Loucy (cell line): ENCODE measurements at regions not wholly inside any gene's neighbourhood (a gene's known extent, or its start where the extent isn't known, plus 50 kb on each side); places are given as distances from the start of the nearest gene placed in this dataset.

ENCODE experiments used
- H2AFZ ChIP-seq: fragments of 200-600 bp; sonication (generic); 2 replicates; pipeline ENCODE4 v1.6.0; 2016; ENCODE audit warnings: antibody characterized with exemption, mild to moderate bottlenecking, low read length, moderate library complexity
- H3F3A ChIP-seq: fragments of 200-600 bp; 2 replicates; pipeline ENCODE4 v1.6.0; 2016; ENCODE audit warnings: antibody characterized with exemption, low read depth, mild to moderate bottlenecking
- H3K27me3 ChIP-seq: fragments of 200-600 bp; sonication (generic); 2 replicates; pipeline ENCODE4 v1.6.1; 2014; ENCODE audit warnings: low read length, mild to moderate bottlenecking; ENCODE audit not compliant: insufficient read depth, poor library complexity, severe bottlenecking
- H3K36me3 ChIP-seq: fragments of 200-600 bp; sonication (generic); 2 replicates; pipeline ENCODE4 v1.6.1; 2016; ENCODE audit warnings: low read length; ENCODE audit not compliant: insufficient read depth
- H3K4me1 ChIP-seq: fragments of 200-600 bp; sonication (generic); 2 replicates; pipeline ENCODE4 v1.5.1; 2014; ENCODE audit warnings: low read length, mild to moderate bottlenecking; ENCODE audit not compliant: insufficient read depth, poor library complexity, severe bottlenecking
- H3K4me2 ChIP-seq: fragments of 200-600 bp; sonication (generic); 2 replicates; pipeline ENCODE4 v1.6.0; 2014; ENCODE audit warnings: antibody characterized with exemption, low read length, low read depth, mild to moderate bottlenecking; ENCODE audit not compliant: poor library complexity, severe bottlenecking
- H3K4me3 ChIP-seq: fragments of 200-600 bp; sonication (generic); 2 replicates; pipeline ENCODE4 v1.5.1; 2014; ENCODE audit warnings: low read length, mild to moderate bottlenecking, mixed read lengths; ENCODE audit not compliant: poor library complexity, severe bottlenecking
- H3K79me2 ChIP-seq: fragments of 200-600 bp; sonication (generic); 2 replicates; pipeline ENCODE4 v1.6.1; 2014; ENCODE audit warnings: low read length; ENCODE audit not compliant: insufficient read depth
- H3K9ac ChIP-seq: fragments of 200-600 bp; sonication (generic); 2 replicates; pipeline ENCODE4 v1.6.0; 2014; ENCODE audit warnings: mild to moderate bottlenecking, low read depth, low read length, moderate library complexity; ENCODE audit not compliant: poor library complexity, severe bottlenecking
- H3K9me2 ChIP-seq: fragments of 200-600 bp; sonication (generic); replicated peaks from 2 replicates; pipeline ENCODE4 v1.6.1; 2016; ENCODE audit warnings: low read depth, low read length, mixed read lengths
- H3K9me3 ChIP-seq: fragments of 200-600 bp; sonication (generic); 2 replicates; pipeline ENCODE4 v1.6.1; 2014; ENCODE audit warnings: mild to moderate bottlenecking, antibody characterized with exemption, low read length, low read depth; ENCODE audit not compliant: insufficient read depth
- H4K20me1 ChIP-seq: fragments of 200-600 bp; sonication (generic); 2 replicates; pipeline ENCODE4 v1.6.0; 2014; ENCODE audit warnings: antibody characterized with exemption, low read length, mild to moderate bottlenecking; ENCODE audit not compliant: insufficient read depth, poor library complexity, severe bottlenecking
- CTCF ChIP-seq: fragments of 200-600 bp; sonication (generic); conservative IDR thresholded peaks from 2 replicates; pipeline ENCODE4 v1.5.1; 2014; ENCODE audit warnings: mild to moderate bottlenecking, antibody characterized with exemption, low read length
- EZH2phosphoT487 ChIP-seq: fragments of 200-600 bp; IDR thresholded peaks from 2 replicates; pipeline ENCODE4 v1.6.1; 2018; ENCODE audit warnings: antibody characterized with exemption, mild to moderate bottlenecking, moderate library complexity, borderline replicate concordance

GRCh38 chr1:4022715-4023114 is 122.6 kb upstream of the C1orf174 start:
- Histone ChIP-seq H3K4me2 (no peak overlapping the region), H3K9me3 (no peaks in the 10 kb centered on the region), H2AFZ (no peak overlapping the region), H3F3A (no peaks in the 10 kb centered on the region), H3K4me1 (no peaks in the 10 kb centered on the region), H3K79me2 (no peaks in the 10 kb centered on the region), H3K9ac (no peak overlapping the region), H3K27me3 (no peaks in the 10 kb centered on the region), H3K4me3 (no peak overlapping the region), H3K9me2 (no peaks in the 10 kb centered on the region), H4K20me1 (no peaks in the 10 kb centered on the region), H3K36me3 (no peaks in the 10 kb centered on the region)
- TF ChIP-seq EZH2phosphoT487 (no peak), CTCF (no peak)

DNA sequence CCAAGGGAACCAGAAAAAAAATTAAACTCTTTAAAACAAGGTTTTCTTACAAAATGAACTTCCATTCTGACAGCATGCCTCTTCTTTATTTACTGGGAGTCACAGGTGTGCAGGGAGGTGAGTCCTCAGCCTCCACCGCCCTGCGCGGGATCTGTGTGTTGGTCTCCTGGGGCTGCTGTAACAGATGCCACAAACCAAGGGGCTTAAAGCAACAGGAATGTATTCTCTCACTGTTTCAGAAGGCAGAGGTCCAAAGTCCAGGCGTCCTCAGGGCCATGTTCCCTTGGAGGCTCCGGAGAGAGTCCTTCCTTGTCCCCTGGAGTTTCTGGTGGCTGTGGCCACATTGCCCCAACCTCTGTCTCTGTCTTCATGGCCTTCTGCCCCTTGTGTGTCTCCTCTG is 123.6 kb upstream of the C1orf174 start:
- H3K4me1 ChIP-seq: no peaks in the 10 kb centered on the region
- no peaks in the 10 kb centered on the region for H3K9me2 ChIP-seq
- H3K4me2 ChIP-seq: no peak overlapping the region
- no peak for TF ChIP-seq EZH2phosphoT487
- no peak for TF ChIP-seq CTCF
- no peak overlapping the region for H3K4me3 ChIP-seq
- no peaks in the 10 kb centered on the region for H3F3A ChIP-seq
- H4K20me1 ChIP-seq: no peaks in the 10 kb centered on the region
- no peaks in the 10 kb centered on the region for H3K79me2 ChIP-seq
- no peak overlapping the region for H3K9ac ChIP-seq
- H3K9me3 ChIP-seq: no peaks in the 10 kb centered on the region
- H3K27me3 ChIP-seq: no peaks in the 10 kb centered on the region
- H2AFZ ChIP-seq: no peak overlapping the region
- no peaks in the 10 kb centered on the region for H3K36me3 ChIP-seq

GRCh38 chr1:4024811-4025210 is 124.7 kb upstream of the C1orf174 start:
- Histone ChIP-seq H3F3A (no peaks in the 10 kb centered on the region), H3K4me2 (no peak overlapping the region), H3K79me2 (no peaks in the 10 kb centered on the region), H3K27me3 (no peaks in the 10 kb centered on the region), H4K20me1 (no peaks in the 10 kb centered on the region), H3K36me3 (no peaks in the 10 kb centered on the region), H3K9me2 (no peaks in the 10 kb centered on the region), H3K4me3 (no peak overlapping the region), H3K4me1 (no peaks in the 10 kb centered on the region), H3K9ac (no peak overlapping the region), H2AFZ (no peak overlapping the region), H3K9me3 (0 out of 2 replicates have a peak, but pooled peaks cover 1% of the 10 kb centered on the region)
- TF ChIP-seq EZH2phosphoT487 (no peak), CTCF (no peak)
